ENCODE measurements at regions not wholly inside any gene's neighbourhood (a gene's known extent, or its start where the extent isn't known, plus 50 kb on each side); places are given as distances from the start of the nearest gene placed in this dataset.

DNA sequence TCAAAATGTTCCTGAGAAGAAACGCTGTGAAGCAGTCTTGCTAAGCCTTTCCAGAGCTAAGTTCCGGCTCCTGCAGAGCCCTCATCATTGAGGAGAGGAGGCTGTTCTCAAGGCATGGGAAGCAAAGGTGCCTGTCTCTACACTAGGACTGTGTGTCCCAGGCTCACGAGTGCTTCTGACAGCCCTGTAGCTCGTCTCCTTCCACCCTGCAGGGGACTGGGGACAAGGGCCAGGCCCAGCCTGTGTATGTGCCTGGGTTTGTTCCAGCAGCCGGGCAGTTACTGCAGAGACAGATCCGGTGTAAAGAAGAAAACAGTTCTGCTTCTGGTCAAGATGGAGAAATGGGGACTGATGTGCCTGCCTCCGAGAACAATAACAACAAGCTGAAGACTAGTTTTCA lies 156.0 kb downstream of the ENGASE start:
- in situ Hi-C loops (cut with MboI; ENCODE audit: low pct_unique_long_range_greater_than_20kb, low sequenced_read_pairs) = no loop called here
- no peak for DNase-seq

DNA sequence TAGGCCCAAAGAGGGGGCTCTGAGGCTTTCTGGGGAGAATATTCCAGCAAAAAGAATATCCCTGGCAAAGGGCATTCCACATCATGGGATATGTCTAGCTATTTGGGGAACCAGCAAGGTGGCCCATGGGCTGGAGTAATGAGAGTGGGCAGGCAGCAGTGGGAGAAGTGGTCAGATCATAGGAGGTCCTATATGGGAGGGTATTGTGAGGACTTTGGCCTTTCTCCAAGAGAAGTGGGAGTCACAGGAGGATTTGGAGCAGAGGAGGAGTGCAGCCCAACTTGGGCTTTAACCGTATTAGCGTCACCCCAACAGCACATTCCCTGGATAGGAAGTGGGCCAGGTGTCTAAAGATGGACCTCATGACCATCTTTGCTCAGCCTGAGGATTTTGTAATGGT lies 151.4 kb downstream of the ENGASE start:
- in situ Hi-C loops (cut with MboI; ENCODE audit: low pct_unique_long_range_greater_than_20kb, low sequenced_read_pairs) = no loop called here
- no peak for DNase-seq

DNA sequence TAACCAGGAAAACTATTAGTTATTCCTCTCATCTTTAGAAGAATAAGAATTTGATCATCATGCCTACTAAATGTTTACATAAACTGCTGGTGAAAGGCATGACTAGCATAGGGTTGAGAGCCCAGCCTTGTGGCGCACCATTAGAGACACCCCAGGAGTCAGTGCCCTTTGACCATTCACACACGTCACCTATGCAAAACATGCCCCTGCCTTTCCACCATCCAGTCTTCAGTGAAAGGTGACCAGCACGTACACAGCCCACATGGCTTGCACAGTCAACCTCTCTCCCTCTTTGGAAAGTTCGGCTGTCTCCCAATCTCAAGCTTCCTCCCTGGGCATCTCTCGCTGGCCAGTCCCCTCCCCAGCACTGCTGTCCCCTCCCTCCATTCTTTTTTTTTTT lies 150.3 kb downstream of the ENGASE start:
- in situ Hi-C loops (cut with MboI; ENCODE audit: low pct_unique_long_range_greater_than_20kb, low sequenced_read_pairs) = no loop called here
- DNase-seq = no peak

DNA sequence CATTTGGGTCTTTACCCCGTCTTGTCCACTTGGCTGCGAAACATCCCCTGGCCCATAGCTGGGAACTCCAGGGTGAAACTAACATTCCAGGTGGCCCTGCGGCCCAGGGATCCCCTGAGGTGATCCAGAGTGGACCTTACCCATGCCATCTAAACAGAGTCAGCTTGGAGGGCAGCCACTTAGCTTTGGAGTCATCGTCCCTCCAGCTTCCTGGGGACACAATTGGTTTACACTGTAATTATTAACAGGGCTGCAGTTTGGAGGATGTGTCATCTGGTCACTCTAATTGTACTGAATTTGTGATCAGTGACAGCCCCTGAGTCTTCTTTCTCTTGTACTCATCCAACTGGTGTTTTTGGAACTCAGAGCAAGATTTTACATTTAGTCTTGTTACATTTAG lies 149.9 kb downstream of the ENGASE start:
- DNase-seq = no peak
- in situ Hi-C loops (cut with MboI; ENCODE audit: low pct_unique_long_range_greater_than_20kb, low sequenced_read_pairs) = no loop called here

DNA sequence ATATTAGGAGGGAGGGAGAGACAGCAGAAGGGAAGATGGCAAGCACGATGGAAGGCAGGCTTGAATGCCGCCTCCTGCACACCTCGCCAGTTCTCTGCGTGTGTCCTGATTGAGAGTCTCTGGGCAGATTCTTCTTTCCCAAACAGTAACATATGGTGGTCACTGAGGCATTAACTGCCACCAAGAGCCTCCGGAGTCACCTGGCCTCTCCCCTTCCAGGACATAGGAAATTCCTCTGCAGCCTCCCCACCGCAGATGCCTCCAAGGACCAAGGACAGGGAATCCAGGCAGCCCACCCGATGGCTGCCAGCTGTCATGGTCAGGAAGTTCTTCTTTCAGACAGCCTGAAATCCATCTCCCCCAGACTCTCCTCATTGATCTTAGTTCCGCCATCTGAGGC lies 149.3 kb downstream of the ENGASE start:
- in situ Hi-C loops (cut with MboI; ENCODE audit: low pct_unique_long_range_greater_than_20kb, low sequenced_read_pairs) = no loop called here
- no peak for DNase-seq

DNA sequence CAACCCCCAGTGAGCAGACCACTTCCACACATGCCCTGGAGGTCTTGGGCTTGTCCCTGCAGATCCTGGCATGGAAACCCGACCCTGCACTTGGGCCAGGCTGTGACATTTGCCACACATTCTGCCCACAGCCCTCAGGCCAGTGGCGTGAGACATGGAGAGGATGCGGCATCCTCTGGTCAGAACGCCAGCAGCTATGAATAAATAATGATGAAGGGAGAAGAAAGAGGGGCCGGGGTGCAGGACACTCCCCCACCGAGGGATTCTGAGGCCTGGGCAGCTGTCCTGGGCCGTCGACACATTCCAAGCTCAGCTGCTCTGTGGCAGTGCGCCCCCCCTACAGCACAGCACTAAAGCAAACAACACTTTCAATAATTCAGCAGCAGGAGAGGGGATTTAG lies 148.8 kb downstream of the ENGASE start:
- in situ Hi-C loops (cut with MboI; ENCODE audit: low pct_unique_long_range_greater_than_20kb, low sequenced_read_pairs) = no loop called here
- DNase-seq = no peak

DNA sequence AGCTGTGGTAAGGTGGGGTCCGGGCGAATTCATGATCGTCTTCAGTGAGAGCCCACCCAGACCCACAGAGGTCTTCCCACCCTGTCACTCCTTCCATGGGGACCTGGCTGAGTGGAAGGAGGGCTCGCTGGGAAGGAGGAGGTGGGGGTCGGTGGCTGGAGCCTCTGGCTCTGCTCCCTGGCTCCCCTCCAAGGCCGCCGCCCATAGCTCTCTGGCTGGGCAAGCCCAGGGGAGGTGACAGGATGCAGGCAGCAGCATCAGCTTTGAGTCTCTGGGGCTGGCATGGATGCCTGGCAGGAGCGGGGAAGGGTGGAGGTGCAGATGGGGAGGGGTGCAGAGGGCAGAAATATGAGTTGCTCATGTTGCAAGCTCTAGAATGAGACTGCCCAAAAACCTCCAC lies 147.0 kb downstream of the ENGASE start:
- no peak for DNase-seq
- in situ Hi-C loops (cut with MboI; ENCODE audit: low pct_unique_long_range_greater_than_20kb, low sequenced_read_pairs) = no loop called here

DNA sequence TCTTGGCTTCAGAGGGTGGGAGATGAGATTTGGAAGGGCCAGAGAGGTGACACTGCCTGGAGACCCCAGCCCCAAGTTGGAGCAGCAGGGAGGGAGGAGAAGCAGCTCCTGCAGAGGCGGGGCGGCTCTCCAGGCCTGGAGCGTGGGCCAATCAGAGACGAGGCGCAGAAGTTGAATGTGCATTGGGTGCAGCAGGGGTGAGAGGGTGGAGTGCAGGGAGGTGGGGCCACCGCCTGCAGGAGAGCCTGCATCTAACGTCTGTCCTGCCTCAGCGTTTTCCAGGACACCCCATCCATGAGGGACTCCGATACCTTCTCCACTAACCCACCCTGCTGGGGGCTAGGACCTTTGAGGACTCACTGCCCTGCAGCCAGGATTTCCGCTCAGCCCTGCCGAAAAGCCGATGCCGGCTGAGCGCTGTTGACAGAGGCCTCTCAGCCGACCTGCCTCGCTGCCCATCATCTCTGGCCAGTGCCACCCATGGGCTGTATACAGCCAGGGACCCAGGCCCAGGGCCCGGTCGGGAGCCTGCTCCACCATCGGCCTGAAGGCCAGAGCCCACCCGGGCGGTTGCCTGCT lies 146.2 kb downstream of the ENGASE start:
- DNase-seq = no peak
- in situ Hi-C loops (cut with MboI; ENCODE audit: low pct_unique_long_range_greater_than_20kb, low sequenced_read_pairs) = no loop called here

DNA sequence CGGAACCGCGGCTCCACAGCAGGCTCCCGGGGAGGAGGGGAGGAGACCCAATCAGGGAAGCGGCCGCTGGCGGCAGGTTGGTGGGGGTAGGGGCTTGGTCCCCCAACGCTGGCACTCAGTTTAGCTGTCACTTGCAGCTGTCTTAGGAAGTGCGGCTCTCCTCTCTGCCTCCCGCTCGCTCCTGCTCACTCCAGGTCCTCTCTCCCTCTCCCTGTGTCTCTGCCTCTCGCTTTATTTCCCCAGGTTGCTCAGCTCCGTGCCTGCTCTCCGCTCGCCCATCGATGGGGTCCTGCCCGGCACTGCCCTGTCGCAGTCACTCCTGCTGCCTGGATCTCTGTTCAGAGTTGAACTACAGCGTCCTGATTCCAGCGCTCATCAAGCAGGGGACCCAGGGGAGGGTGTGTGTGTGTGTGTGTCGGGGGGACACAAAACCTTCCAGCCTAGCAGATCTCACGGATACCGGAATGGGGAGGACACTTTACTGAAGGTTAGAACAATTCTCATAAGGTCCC lies 145.6 kb downstream of the ENGASE start:
- in situ Hi-C loops (cut with MboI; ENCODE audit: low pct_unique_long_range_greater_than_20kb, low sequenced_read_pairs) = no loop called here
- no peak for DNase-seq

DNA sequence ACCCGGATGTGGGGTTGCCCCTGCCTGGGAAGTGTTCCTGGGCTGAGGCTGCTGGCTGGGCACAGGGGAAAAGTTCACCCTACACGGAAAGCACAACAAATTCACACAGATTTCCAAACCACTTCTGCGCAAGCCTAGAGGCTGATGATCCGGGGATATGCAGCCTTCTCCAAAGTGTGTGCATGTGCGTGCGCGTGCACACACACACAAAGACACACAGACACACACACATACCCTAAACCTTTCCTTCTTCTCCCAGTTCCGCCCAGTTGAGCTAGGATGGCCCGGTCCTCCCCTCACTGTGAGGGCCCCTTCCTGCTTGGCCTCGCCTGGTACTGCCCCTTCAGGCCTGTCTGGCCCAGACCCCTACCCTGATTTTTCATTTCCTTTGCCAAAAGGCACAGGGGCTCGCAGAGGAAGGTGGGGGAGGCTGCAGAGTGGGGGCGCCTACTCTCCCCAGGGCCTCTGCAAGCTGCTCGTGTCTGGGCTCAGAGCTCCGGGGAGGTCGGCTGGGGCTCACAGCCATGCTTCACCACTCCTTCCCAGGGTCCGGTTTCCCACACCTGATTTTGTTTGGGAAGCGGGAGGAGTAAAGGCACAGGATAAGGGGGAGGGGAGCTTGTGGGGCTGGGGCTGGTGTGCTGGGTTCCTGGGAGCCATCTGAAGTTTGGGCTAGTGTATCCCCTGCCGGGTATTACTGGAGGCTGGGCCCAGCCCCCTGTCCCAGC lies 144.7 kb downstream of the ENGASE start:
- DNase-seq = no peak
- in situ Hi-C loops (cut with MboI; ENCODE audit: low pct_unique_long_range_greater_than_20kb, low sequenced_read_pairs) = no loop called here

DNA sequence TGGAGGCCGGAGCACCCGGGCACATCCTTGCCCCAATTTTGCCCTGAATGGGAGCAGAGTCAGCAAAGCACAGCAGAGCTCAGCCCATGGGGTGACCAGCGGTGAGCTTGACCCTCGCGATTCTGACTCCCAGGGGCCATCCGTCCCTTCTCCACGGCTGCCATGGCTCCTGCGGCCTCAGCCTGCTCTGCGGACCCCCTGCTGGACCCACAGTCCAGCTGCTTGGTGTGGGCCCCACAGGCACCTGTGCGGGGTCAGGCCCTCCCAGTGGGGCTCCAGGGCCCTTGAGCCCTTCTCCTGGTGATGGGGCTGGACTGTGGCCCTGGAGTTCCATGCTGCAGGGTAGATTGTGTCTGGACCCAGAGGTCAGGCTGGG lies 144.2 kb downstream of the ENGASE start:
- in situ Hi-C loops (cut with MboI; ENCODE audit: low pct_unique_long_range_greater_than_20kb, low sequenced_read_pairs) = no loop called here
- no peak for DNase-seq

DNA sequence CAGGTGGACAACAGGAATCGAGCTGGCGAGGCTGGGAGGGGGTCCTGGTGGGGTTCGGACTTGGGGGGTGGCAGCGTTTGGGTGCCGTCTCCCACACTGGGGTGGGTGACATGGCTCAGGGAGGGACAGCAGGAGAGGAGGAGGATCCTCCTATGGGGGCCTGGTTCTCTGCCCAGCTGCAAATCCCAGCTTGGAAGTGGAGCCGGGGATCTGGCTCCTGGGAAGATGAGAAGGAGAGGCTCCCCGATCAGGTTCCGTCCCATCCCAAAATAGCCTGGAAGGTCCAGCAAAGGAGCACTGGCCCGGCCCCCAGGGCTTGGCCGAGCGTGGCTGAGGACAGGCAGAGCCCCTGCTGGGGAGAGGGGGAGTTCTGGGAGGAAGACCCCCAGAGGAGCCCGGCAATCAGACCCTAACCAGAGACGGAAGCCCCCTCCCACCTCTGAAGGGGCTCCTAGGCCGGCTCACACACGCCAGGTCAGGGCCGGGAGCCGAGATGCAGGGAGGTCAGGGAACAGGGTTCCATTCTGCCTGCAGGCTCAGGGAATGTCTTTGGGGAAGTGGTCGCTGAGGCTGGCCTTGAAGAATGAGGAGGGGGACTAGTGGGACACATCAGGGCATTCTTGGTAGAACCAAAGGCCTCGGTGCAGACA lies 143.7 kb downstream of the ENGASE start:
- in situ Hi-C loops (cut with MboI; ENCODE audit: low pct_unique_long_range_greater_than_20kb, low sequenced_read_pairs) = no loop called here
- DNase-seq = no peak

DNA sequence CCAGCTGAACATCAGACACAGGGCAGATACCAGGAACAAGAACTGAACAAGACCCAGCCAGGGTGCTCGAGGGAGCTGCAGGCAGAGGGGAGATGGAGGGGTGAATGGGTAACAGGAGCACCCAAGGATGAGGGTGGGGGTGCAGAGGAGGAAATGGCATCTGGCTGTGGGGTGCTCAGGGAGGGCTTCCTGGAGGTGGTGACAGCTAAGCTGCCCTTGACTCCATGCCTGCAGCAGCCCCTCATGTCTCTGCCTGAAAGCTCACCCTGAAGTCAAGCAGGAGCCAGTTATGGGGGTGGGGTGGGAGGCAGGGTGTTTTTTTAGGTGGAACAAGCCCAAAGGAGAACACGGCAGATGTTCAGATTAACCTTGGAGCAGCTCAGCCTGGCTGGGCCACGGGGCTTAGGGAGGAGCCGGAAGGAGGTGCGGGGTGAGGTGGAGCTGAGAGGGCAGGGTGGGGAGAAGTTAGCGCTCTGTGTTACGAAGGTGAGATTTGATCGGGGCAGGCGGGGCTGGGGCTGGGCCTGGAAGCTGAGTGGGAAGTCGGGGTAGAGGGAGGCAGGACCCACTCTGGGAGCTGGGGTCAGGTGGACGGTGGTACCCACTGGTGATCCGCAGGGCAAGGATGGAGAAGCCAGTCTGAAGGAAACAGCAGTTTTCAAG lies 143.0 kb downstream of the ENGASE start:
- no peak for DNase-seq
- in situ Hi-C loops (cut with MboI; ENCODE audit: low pct_unique_long_range_greater_than_20kb, low sequenced_read_pairs) = no loop called here

DNA sequence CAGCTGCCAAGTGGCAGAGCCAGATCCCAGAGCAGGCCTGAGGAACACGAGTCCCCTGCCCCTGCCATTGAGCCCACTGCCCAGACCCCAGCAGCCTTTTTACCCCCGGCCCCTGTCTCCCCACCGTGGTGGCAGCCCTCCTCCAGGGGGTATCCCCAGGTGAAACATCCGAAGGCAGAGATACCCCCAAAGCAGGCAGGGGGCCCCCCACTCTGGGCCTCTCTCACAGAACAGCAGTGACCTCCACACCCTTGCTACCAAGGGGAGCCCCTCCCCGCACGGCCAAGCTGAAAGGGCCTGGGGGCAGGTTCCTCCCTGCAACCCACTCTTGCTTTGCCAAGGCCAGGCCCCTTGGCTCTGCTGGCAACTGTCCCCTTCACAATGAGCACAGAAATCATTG lies 142.2 kb downstream of the ENGASE start:
- in situ Hi-C loops (cut with MboI; ENCODE audit: low pct_unique_long_range_greater_than_20kb, low sequenced_read_pairs) = no loop called here
- DNase-seq = no peak

DNA sequence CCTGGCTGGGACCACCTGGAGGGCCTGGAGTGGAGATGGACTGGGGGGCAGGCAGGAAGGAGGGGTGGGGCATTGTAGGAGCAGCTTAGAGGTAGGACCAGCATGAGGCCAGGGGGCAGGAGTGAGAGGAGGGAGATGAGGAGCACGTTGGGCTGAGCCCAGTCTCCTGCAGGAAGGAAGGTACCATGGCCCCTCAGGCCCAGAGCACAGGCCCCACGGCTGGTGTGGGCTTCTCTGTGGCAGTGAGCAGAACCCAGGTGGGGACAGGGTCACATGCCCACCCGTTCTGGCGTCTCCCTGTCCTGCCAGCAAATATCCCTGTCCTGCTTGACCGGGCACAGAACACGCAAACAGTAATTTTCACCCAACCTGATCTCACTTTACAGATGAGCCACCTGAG lies 141.8 kb downstream of the ENGASE start:
- in situ Hi-C loops (cut with MboI; ENCODE audit: low pct_unique_long_range_greater_than_20kb, low sequenced_read_pairs) = no loop called here
- DNase-seq = no peak

DNA sequence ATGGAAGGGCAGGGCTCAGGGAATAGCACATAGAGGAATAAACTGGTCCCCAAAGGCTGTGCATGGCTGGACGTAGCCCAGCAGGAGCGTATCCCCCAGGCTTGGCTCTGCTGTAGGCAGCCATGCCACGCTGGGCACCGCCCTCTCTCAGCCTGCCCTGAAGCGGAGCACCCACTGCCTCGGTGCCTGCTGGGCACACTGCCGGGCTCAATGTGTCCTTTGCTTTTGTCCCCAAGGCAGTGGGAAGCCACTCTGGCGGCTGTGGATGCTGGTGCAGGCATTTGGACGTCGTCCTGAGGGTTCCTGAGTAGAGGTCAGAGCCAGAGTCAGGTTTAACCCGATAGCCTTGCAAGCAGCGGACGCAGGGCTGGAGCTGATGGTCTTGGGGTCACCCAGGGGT lies 141.0 kb downstream of the ENGASE start:
- DNase-seq = no peak

DNA sequence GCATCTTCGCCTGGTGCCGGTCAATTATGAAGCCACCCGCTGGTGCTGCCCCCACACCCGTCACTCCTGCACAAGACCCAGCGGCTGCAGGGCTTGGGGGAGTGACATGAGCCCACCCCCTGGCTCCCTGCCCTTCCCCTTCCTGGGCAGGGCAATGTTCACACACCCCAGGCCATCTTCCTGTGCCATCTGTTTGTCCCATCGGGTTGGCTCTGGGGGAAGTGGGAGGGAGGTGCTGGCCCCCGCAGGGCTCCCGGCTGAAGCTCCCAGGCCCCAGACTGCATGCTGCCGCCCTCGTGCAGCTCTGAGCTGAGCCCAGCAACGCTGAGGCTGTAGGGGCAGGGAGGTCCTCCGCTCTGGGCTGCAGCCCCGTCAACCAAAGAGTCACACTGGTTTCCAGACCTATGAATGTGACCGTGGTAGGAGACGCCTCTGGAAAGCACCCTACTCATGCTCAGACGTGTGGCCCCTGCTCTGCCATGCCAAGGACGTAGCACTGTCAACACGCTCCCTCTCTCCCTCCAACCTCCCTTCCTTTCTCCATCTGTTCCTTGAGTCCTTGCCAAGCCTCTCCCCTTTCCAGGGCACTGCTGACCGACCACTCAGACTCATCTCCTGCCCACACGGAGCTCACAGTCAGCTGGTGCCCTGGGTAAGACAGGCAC lies 140.4 kb downstream of the ENGASE start:
- in situ Hi-C loops (cut with MboI; ENCODE audit: low pct_unique_long_range_greater_than_20kb, low sequenced_read_pairs) = no loop called here
- DNase-seq = no peak

More for the DNA sequence above, 141.0 kb downstream of the ENGASE start:
- in situ Hi-C loops (cut with MboI; ENCODE audit: low pct_unique_long_range_greater_than_20kb, low sequenced_read_pairs) = no loop called here

DNA sequence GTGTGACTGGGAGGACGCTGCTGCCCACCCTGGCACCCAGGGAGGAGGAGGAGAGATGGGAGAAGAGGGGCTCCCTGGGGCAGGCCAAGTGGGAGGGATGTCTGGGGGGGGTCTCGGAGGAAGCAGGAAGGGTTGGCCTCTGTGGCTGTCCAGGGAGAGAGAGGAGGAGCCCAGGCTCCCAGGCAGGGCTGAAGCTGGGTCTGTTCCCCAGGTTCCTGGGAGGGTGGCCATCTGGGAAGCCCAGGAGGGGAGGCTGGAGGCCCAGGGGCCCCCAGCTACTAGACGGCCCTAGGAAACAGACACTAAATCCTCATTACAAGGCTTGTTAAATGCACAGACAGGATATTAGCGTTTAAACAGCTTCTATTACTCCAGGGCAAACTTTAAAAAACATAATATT lies 139.8 kb downstream of the ENGASE start:
- in situ Hi-C loops (cut with MboI; ENCODE audit: low pct_unique_long_range_greater_than_20kb, low sequenced_read_pairs) = no loop called here
- DNase-seq = no peak

DNA sequence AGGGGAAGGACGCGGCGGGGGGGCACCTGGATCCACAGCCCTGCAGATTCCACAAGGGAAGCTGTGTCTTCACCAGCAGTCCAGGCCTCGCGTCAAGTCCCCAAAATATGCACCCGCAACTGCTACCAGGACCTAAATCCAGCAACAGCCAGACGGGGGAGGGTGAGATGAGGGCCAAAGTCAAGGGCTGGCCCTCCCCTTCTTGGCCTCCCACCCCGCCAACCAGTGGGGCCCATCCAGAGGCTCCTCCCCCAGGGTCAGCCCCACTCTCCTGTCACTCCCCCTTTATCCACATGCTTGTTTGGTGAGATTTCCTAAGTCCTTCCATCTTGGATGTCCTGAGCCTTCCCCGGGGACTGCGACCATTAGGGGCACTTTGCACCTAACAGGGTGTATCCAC lies 138.7 kb downstream of the ENGASE start:
- no peak for DNase-seq
- in situ Hi-C loops (cut with MboI; ENCODE audit: low pct_unique_long_range_greater_than_20kb, low sequenced_read_pairs) = no loop called here

All from KBM-7 (cell line).